ENCODE measurements at regions not wholly inside any gene's neighbourhood (a gene's known extent, or its start where the extent isn't known, plus 50 kb on each side); places are given as distances from the start of the nearest gene placed in this dataset.

DNA sequence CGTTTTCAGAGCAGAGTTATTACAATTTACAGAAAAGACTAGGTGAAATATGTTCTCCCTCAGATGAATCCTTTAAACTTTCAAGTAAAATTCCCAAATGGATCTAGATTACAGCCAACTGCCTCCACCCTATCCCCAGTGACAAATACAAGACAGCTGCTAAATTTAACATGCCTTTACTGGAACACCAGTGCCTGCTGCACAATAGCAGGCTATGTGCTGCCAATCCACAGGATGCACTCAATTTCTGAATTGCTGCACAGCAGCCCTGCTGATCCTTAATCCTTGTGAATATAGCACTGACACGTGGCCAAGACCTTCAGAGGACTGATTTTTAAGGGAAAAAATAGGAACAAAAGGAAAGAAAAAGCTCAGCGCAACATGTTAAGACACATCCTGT is 128.9 kb downstream of the CCER1 start:
- H3K27ac ChIP-seq = no peak overlapping the region
- ATAC-seq = no peak
- no peaks in the 10 kb centered on the region for H3K4me1 ChIP-seq
- DNase-seq = no peak
- TF ChIP-seq, protein P1, sequence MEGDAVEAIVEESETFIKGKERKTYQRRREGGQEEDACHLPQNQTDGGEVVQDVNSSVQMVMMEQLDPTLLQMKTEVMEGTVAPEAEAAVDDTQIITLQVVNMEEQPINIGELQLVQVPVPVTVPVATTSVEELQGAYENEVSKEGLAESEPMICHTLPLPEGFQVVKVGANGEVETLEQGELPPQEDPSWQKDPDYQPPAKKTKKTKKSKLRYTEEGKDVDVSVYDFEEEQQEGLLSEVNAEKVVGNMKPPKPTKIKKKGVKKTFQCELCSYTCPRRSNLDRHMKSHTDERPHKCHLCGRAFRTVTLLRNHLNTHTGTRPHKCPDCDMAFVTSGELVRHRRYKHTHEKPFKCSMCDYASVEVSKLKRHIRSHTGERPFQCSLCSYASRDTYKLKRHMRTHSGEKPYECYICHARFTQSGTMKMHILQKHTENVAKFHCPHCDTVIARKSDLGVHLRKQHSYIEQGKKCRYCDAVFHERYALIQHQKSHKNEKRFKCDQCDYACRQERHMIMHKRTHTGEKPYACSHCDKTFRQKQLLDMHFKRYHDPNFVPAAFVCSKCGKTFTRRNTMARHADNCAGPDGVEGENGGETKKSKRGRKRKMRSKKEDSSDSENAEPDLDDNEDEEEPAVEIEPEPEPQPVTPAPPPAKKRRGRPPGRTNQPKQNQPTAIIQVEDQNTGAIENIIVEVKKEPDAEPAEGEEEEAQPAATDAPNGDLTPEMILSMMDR (IDR thresholded peaks at IDR 0.05) = no peak
- no peaks in the 10 kb centered on the region for H3K36me3 ChIP-seq
- no peak overlapping the region for H3K4me3 ChIP-seq
- H3K9me3 ChIP-seq = peaks cover 0 to 2% of the 10 kb centered on the region in 2 donors
- intact Hi-C loops (cut with DNase I) = no loop called here
- no peaks in the 10 kb centered on the region for H3K27me3 ChIP-seq

DNA sequence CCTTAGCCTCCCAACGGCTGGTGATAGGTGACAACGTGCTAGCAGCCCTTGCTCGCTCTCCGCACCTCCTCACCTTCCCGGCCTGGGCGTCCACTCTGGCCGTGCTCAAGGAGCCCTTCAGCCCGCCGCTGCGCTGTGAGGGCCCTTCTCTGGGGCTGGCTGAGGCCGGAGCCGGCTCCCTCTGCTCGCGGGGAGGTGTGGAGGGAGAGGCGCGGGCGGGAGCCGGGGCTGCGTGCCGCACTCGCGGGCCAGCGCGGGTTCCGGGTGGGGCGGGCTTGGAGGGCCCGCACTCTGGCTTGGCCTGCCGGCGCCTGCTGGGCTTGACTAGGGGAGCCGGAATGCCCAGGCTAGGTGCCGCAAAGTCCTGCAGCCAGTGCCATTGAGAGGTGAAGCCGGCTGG is 131.1 kb downstream of the CCER1 start:
- H3K27me3 ChIP-seq = no peaks in the 10 kb centered on the region
- ATAC-seq = no peak
- no peak overlapping the region for H3K4me3 ChIP-seq
- no peak overlapping the region for H3K27ac ChIP-seq
- peak in 1 of 4 donors; percentile 68 for DNase-seq
- no peaks in the 10 kb centered on the region for H3K4me1 ChIP-seq
- peaks cover 0 to 2% of the 10 kb centered on the region in 2 donors for H3K9me3 ChIP-seq
- intact Hi-C loops (cut with DNase I) = no loop called here
- no peaks in the 10 kb centered on the region for H3K36me3 ChIP-seq
- TF ChIP-seq, protein P1 (IDR thresholded peaks at IDR 0.05) = no peak

DNA sequence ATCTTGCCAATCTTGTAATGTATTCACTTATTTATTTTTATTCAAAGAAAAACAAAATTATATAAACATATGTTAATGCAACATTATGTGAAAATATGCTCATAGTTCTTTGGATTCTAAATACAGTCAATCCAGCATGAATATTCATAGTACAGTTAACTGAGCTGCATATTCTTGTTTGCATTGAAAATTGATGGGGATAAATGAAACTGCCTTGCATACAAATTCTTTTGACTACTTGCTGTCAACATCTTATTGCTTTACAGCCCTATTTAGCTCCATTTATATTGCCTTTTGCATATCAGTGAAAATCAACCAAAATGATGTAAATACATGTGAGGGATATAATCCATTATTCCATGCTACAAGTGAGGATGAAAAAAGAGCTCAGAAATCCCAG is 135.3 kb downstream of the CCER1 start:
- ATAC-seq (no peak), DNase-seq (no peak)
- Histone ChIP-seq H3K9me3 (peaks cover 0 to 2% of the 10 kb centered on the region in 2 donors), H3K4me3 (no peak overlapping the region), H3K27me3 (no peaks in the 10 kb centered on the region), H3K36me3 (no peaks in the 10 kb centered on the region), H3K4me1 (no peaks in the 10 kb centered on the region), H3K27ac (no peak overlapping the region)
- TF ChIP-seq, protein P1 (IDR thresholded peaks at IDR 0.05) = no peak
- intact Hi-C loops (cut with DNase I) = no loop called here

DNA sequence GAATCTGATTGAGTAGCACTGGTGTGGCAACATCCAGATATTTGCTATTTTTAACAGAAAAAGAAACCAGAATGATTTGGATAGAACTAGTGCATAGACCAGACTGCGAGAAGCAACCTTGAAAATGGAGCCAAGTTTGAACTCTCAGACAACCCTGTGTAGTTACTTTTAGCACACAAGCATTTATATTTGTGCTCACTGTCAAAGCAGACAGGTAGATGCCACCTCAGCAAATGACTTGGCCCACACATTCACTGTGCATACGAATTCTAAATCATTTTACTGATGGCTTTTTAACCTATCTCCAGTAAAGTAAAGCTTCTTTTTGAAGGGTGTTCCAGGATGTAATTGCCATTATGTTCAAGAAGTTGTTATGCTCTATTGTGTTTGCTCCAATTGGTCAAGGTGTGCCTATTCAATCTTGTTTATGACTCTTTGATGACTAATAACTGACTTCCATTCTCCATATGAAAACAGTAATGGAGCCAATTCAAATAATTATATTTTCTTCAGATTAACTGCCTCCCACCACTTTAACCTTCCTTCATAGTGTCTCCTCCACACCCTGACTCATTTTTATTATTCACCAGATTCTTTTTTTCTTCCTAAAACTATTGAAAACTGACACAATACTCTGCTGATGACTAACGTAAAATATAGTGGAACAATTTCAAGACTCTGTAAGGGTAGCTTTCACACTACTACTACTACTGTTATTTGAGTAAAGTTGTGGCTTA is 138.5 kb downstream of the CCER1 start:
- Histone ChIP-seq H3K9me3 (no peaks in the 10 kb centered on the region), H3K4me3 (no peak overlapping the region), H3K27me3 (no peaks in the 10 kb centered on the region), H3K27ac (no peak overlapping the region), H3K36me3 (no peaks in the 10 kb centered on the region), H3K4me1 (no peaks in the 10 kb centered on the region)
- TF ChIP-seq, protein P1 (IDR thresholded peaks at IDR 0.05) = no peak
- no peak for DNase-seq
- ATAC-seq = no peak
- intact Hi-C loops (cut with DNase I) = no loop called here

DNA sequence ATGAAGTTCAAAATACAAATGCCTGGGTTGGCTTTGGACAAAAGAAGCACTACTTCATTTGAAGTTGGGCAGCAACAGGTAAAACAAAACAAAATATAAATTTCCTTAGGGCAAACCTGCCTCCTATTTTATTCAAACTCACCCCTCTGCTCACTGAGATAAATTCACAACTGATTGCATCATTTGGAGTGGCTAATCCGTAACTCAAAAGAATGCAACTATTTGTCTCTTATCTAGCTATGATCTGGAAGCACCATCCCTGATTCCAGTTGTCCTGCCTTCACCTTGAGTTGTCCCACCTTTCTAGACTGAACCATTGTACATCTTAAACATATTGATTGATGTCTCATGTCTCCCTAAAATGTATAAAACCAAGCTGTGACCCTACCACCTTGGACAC is 145.0 kb downstream of the CCER1 start:
- ATAC-seq (no peak), DNase-seq (no peak)
- TF ChIP-seq, protein P1 (IDR thresholded peaks at IDR 0.05) = no peak
- H3K4me3 ChIP-seq = no peak overlapping the region
- no peak overlapping the region for H3K27ac ChIP-seq
- H3K9me3 ChIP-seq = no peaks in the 10 kb centered on the region
- intact Hi-C loops (cut with DNase I) = no loop called here
- no peaks in the 10 kb centered on the region for H3K4me1 ChIP-seq
- no peaks in the 10 kb centered on the region for H3K36me3 ChIP-seq
- no peaks in the 10 kb centered on the region for H3K27me3 ChIP-seq

All from left lung (tissue), 4 donors.